ENCODE measurements at regions not wholly inside any gene's neighbourhood (a gene's known extent, or its start where the extent isn't known, plus 50 kb on each side); places are given as distances from the start of the nearest gene placed in this dataset.

GRCh38 chr13:97856304-97856675 lies 97.2 kb upstream of the IPO5 start:
- Histone ChIP-seq H3K4me1 (peaks cover 0 to 12% (median 0%) of the 10 kb centered on the region in 3 donors), H3K27me3 (no peaks in the 10 kb centered on the region), H3K4me3 (no peak overlapping the region), H3K36me3 (no peaks in the 10 kb centered on the region), H3K27ac (no peak overlapping the region), H3K9me3 (no peaks in the 10 kb centered on the region)
- intact Hi-C loops (cut with DNase I): loop anchor here (5.0 kb wide), 1 partner anchor 576 kb away; no protein-coding TSS in a partner anchor
- DNase-seq: no peak
- TF ChIP-seq CTCF (IDR thresholded peaks at IDR 0.05) (no peak), POLR2A (IDR thresholded peaks at IDR 0.05) (no peak)
- WGBS, 2 donors: 76 to 84% methylated on average over 4 of the region's 4 CpGs

- Histone ChIP-seq H3K9me3 (no peaks in the 10 kb centered on the region), H3K4me1 (peaks cover 0 to 12% (median 0%) of the 10 kb centered on the region in 3 donors), H3K36me3 (no peaks in the 10 kb centered on the region), H3K27ac (no peak overlapping the region), H3K27me3 (no peaks in the 10 kb centered on the region), H3K4me3 (no peak overlapping the region)
- 78 to 92% methylated on average over 2 of the region's 2 CpGs for WGBS, 2 donors
- DNase-seq: no peak
- intact Hi-C loops (cut with DNase I): loop anchor here (5.0 kb wide), 1 partner anchor 574 kb away; no protein-coding TSS in a partner anchor
- no peak for TF ChIP-seq POLR2A (IDR thresholded peaks at IDR 0.05)
- no peak for TF ChIP-seq CTCF (IDR thresholded peaks at IDR 0.05)
Measured at GRCh38 chr13:97858161-97858560, 95.3 kb upstream of the IPO5 start.

GRCh38 chr13:97866346-97866745 lies 87.1 kb upstream of the IPO5 start:
- no peak for DNase-seq
- Histone ChIP-seq H3K27ac (no peak overlapping the region), H3K4me3 (no peak overlapping the region), H3K4me1 (no peaks in the 10 kb centered on the region), H3K9me3 (no peaks in the 10 kb centered on the region), H3K36me3 (no peaks in the 10 kb centered on the region), H3K27me3 (no peaks in the 10 kb centered on the region)
- TF ChIP-seq POLR2A (IDR thresholded peaks at IDR 0.05) (no peak), CTCF (IDR thresholded peaks at IDR 0.05) (no peak)
- intact Hi-C loops (cut with DNase I): no loop called here
- WGBS, 2 donors: 77 to 80% methylated on average over 4 of the region's 4 CpGs

GRCh38 chr13:97866751-97867150 lies 86.7 kb upstream of the IPO5 start:
- Histone ChIP-seq H3K27me3 (no peaks in the 10 kb centered on the region), H3K36me3 (no peaks in the 10 kb centered on the region), H3K27ac (no peak overlapping the region), H3K4me1 (no peaks in the 10 kb centered on the region), H3K4me3 (no peak overlapping the region), H3K9me3 (no peaks in the 10 kb centered on the region)
- no peak for TF ChIP-seq POLR2A (IDR thresholded peaks at IDR 0.05)
- TF ChIP-seq CTCF (IDR thresholded peaks at IDR 0.05): no peak
- intact Hi-C loops (cut with DNase I): no loop called here
- DNase-seq: no peak
- WGBS, 2 donors: 50 to 78% methylated on average over 2 to 3 of the region's 3 CpGs

GRCh38 chr13:97873398-97873797 lies 80.1 kb upstream of the IPO5 start:
- TF ChIP-seq CTCF (IDR thresholded peaks at IDR 0.05): no peak
- TF ChIP-seq POLR2A (IDR thresholded peaks at IDR 0.05): no peak
- WGBS, 2 donors: 76 to 85% methylated on average over 1 of the region's 1 CpG
- no peak overlapping the region for H3K4me3 ChIP-seq
- no peak for DNase-seq
- no peaks in the 10 kb centered on the region for H3K4me1 ChIP-seq
- H3K27me3 ChIP-seq: no peaks in the 10 kb centered on the region
- H3K27ac ChIP-seq: no peak overlapping the region
- intact Hi-C loops (cut with DNase I): no loop called here
- no peaks in the 10 kb centered on the region for H3K9me3 ChIP-seq
- no peaks in the 10 kb centered on the region for H3K36me3 ChIP-seq

Measured in esophagus squamous epithelium (tissue), 5 donors.